ENCODE measurements at regions not wholly inside any gene's neighbourhood (a gene's known extent, or its start where the extent isn't known, plus 50 kb on each side); places are given as distances from the start of the nearest gene placed in this dataset.

DNA sequence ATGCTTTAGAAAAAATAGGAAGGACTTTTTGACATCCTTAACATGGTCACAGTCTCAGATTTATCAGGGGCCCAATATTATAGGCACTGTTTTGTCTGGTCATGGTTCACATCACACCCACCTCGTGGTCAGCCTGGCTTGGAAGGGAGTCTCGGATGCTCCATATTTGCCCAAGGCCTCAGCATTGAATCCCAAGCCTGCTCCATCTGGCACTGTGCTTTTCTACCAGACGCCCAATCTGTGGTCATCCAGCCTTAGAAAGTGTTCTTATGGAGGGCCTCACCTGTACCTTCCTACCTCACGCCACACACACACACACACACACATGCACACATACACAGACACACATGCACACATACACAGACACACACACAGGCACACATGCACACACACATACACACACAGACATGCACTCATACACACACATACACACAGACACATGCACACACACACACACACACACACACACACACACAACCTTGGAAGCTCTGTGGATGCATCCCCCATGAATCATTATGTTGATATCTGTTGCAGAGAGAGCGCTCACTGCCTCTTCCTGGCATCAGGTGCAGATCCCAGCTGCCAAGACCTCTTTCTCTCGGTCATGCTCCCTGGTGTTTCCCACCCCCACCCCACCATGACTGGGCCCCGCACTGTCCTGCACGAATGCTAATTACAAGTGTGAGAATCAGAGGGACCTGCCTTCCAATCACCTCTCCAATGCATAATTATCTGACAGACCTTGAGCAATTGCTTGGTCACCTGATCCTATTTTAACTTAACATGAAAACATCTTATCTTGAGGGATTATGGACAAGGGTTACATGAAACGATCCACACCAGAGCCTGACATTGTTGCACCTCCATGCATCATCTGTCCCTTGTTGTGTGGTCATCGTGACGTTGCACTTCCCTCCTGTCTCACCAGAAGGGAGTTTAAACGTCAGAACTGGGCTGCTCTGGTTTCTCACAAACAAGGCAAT, 122.7 kb upstream of the TMEM72 start:
- DNase-seq: no peak

DNA sequence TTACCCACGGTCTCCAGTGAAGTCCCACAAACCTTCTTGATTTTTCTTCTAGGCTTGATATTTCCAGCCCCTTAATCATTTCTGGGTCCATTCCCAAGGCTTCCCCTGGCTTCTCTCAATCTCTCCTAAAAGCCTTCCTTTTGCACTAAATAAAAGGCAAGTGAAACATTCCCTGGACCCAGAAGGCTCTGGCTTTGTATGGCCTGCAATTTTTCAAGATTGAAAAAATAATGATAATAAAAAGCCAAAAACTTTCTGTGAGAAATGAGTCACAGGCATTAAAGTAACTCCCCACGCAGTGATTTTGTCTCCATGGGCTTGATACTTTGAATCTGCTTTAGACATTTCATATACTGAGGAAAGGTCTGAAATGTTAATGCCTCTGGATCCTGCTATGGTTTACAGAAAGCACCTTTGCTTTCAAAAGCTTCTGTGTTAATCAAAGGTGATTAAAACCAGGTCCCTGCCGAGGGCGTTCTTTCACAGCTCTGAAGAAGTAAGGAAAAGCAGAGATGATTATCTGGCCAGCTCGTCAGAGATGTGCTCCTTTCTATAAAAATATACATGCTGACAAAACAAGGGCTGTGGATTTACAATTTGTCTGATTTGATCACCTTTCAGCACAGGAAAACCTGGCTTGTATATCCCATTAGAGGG, 118.9 kb upstream of the TMEM72 start:
- DNase-seq: no peak

DNA sequence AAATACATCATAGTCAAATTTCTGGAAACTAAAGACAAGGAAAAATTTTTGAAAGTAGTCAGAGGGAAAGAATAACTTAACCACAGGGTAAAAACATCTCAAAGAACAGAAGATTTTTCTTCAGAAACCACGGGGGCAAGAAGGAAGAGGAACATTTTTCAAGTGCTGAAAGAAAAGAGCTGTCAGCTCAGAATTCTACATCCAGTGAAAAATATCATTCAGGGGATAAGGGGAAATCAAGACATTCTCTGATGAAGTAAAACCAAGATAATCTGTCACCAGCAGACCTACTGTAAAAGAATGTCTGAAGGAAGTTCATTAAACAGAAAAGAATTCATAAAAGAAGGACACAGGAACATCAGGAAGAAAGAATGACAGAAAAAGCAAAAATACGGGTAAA, 111.2 kb upstream of the TMEM72 start:
- DNase-seq: no peak

DNA sequence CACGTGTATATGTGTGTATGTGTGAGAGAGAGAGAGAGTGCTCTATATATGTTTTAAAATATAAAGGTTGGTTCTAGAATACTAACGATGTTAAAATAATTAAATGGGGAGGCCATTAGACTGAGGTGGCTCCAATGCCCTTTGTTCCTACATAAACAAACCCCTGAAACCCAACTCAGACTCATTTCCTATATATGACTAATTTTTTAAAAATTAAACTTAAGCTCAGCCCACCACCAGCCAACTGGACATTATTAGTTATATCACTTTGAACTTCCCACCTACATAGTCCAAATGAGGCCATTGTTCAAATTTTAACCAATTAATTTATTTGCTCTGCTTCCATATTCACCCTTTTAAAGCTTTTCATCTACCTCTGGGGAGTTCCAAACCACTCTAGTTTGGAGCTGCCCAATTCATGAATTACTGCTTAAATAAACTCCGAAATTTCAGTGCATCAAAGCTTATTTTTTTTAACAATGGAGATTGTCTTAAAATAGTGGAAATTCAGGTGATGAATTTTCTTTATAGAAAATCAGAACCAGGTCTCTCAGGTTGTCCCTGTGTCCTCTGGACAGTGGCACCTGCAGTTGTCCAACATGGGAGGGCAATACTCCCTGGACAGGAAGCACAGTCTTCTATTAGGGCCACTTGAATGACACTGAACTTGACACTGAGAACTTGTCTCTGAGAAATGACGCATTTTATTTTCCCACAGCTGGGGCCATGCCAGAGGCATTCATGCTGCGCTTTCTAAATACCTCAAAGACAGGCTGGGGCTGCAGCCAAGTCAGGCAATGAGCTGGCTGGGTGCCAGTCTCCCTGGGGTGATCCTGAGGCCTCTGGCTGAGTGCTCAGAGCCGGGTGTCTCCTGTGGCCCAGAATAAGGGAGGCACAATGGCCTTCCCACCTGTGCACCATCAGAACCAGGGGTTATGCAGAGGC, 109.5 kb upstream of the TMEM72 start:
- DNase-seq: no peak

DNA sequence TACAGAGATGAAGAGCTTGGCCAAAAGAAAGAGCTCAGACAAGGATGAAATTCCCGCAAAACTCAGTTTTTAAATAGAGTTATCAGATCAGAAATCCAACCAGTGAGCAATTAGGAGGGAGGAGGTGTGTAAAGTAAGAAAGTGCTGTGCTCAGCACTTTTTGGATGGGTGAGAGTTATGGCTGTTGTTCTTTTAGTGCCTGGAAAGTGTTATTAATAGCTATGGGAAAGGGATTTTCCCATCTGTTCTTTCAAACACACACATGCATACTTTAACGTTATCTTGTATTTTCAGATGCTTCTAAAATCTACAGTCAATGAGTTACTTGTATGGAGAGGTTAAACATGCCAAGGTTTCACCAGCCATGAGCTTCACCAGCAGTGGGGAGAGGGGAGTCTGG, 107.3 kb upstream of the TMEM72 start:
- no peak for DNase-seq

DNA sequence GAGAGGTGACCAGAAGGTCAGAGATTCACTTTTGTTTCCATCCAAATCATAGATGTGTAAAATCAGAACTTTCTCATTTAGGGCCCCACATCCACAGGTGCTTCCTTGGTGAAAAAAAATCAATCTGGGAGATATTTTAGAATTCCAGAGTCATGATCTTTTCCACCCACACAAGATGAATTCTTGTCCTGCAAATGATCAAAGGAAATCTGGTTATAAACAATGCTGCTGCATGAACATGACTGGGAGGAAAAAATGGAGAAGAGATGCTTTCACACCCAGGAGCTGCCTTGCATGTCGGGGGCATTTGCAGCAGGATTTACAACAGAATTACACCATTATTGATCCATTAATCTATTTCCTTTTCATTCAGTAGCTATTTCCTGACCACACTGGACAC, 106.5 kb upstream of the TMEM72 start:
- no peak for DNase-seq

DNA sequence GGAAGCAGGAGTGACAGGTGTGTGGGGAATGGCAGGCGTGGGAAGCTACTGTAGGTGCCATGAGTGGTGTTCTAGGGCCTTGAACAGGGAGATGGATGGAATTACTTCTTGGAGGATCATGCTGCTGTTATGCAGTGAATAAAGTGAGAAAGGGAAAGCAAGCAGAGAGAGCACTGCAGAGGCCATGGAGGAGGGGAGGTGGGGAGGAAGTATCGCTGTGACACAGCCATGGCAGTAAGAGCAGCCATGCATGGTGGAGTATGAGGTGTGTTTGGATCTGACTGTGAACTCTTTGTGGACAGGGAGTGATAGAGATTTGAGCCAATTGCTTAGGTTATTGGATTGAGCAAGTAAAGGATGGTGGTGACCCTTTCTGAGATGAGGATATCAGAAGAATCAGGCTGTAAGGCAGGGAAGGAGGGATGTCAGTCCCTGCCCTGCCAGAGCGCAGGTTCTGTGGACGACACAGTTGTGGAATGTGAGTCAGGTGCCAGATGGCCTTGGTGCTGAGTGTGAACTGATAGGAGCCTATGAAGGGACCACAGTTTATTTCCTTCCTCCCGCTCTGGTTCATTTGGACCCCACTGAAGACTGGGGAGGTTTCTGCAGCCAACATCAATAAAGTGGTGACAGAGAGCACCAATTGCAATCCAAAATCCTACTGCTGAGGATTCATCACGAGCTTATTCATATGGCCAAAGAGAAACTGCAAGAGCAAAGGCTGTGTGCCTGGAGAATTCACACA, 105.5 kb upstream of the TMEM72 start:
- DNase-seq: no peak

DNA sequence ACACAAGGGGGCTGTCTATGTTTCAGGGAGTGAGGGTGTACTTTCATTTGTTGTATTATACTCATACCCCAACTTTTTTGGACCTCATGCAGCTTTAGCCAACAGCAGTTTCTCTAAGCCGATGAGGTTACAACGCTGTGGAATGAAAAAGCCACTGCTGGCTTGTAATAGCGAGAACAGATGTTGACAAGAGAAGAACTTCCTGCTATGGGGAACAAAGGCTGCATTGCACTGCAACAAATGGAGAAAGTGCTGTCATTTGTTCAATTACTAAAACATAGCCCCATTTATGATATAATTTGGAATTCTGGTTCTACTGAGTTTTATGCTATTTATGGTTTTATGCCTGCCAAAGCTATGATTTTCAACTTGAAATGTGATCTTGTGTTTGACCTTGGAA, 104.2 kb upstream of the TMEM72 start:
- DNase-seq: no peak

DNA sequence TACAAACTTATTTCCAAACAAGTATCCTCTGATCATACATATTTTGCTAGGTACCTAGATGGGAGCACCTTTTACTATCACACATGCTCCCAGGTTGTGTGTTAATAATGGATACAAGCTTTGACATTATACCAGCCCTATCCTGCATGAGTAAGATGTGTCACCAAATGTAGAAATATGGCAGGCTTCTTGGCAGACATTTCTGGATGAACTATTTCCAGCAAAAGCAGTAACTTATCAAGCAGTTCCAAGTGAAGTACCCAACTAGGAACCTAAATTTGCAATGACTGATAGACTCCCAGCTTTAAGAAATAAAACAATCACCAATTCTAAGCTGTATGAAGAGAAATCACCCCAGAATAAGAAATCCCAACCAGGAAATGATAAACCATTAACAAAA, 103.7 kb upstream of the TMEM72 start:
- no peak for DNase-seq

DNA sequence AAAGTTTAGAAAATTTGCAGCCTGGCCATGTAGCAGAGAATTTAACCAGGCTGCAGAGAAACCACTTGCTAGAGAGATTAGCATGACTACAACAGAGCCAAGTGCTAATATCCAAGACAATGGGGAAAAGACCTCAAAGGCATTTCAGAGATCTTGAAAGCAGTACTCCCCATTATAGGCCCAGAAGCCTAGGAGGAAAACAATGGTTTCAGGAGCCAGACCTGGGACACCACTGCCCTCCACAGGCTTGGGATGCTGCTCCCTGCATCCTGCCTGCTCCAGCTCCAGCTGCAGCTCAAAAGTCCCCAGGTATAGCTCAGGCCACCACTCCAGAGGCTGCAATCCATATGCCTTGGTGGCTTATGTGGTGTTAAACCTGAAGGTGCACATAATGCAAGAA, 101.5 kb upstream of the TMEM72 start:
- no peak for DNase-seq

DNA sequence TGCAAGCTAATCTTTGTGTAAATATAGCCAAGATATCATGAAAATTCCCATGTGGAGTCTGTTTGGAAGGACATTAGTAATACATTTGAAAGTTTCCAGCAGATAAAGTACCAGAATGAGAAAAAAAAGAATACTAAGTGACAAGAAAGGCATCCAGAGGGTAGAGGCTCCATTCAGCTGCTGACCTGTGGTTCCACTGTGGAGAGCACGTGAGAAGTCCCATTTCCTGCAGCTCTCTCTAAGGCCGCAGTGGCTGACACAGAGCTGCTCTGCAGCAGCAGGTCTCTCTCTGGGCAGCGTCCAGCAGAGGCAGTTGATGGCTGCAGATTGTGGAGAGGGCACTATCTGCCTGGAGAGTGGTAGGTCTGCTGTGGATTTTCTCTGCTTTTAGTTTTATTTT, 100.1 kb upstream of the TMEM72 start:
- DNase-seq: no peak

DNA sequence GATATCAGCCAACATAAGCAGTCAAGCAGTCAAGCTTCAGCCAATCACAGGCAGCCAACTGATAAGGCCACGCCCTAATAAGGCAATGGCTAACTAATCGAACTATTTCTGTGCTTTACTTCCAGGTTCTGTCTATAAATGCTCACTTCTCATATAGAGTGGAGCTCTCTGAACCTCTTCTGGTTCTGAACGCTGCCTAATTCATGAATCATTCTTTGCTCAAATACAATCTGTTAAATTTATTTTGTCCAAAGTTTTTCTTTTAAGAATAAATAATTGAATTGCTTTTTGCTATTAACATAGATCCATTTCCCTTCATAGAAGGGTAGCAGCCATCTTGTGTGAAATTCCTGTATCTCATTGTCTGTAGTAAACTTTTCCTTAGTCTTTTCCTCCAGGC, 97.9 kb upstream of the TMEM72 start:
- no peak for DNase-seq

DNA sequence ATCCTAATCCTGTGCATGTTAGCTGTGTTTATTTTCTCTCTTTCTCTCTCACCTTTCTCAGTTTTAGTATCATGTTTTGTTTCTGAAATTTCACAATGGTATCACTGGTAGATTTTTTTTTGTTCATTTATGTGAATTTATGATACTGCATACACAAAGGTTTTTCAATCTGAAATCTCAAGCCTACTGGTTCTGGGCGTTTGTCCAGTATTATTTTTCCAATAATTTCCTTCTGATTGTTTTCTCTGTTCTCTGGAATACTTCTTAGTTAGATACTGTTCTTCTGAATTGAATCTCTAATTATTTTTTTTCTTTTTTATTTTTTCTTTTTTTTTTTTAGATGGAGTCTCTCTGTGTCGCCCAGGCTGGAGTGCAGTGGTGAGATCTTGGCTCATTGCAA, 96.2 kb upstream of the TMEM72 start:
- DNase-seq: no peak

DNA sequence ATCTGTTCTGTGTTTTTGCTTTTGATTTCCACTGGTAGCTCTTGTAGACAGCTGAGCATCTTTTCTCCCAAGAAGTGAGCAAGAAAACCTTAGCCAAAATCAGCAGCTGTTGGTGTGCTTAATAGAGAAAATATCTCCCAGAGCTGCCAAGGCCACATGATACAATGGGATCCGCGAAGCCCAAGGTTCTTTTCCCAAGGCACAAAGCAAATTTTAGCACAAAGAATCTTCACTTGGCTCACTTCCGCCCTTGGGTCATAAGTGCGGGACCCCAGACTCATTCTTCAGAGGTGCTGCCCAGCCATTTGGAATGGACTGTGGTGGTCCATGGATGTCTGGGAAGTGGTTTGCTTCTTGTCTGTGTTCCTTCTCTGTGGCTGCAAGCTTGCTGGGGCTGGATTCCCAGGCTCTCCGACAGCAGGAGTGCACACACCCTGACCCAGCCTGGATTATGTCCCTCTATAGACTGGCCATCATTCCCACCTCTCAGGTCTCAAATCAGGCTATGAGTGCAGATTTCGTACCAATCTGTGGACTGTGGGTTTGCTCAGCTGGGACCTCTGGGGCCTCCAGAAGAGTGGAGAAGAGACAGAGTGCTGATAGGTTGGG, 93.0 kb upstream of the TMEM72 start:
- no peak for DNase-seq

DNA sequence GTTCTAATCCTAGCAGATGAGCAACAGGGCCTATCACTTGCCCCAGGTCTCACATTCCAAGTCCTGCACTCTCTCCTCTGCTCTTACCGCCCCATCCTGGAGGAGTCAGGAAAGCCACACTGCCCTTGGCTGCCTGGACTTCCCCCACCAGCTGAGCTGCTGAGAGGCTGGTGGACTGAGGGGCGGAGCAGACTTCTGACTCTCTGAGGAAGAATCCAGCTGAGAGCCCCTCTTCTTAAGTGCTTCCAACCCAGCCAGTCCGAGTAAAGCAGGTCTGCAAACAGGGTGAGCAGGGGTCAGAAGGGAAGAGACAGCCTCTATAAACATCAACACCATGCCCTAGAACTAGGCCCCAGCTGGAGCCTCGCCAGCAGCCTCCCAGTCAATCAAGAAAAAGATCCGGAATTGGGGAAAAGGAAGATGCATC, 92.4 kb upstream of the TMEM72 start:
- DNase-seq: no peak

DNA sequence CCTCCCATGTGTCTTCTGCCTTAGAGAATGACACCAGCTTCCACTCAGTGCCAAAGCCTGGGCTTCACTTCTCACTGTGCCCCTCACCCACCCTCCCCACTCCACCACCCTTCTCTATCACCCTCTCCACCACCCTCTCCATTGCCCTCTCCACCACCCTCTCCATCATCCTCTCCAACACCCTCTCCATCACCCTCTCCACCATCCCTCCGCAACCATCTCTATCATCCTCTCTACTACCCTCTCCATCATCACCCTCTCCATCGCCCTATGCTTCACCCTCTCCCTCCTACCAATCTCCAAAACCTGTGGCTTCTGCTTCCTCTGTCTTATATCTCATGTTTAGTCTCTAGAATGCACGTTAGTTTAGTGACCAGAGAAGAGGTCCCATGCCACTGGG, 91.0 kb upstream of the TMEM72 start:
- no peak for DNase-seq

DNA sequence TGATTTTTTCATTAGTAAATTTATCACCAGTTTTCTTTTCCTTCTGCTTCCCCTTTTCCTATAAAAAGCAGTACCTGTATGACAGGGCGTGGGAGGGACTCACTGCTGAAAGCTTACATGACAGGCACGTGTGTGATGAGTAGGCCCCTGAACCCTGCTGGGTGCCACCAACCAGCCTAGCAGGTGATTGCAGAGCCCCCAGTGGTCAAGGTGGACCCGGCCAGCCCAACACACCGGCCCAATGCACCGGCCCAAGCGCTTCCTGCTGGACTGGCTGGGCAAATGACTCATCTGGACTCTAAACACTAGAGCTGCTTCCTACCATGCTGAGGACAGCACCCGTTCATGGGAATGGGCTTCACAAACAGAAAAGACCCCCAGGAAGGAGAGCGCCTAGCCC, 89.8 kb upstream of the TMEM72 start:
- no peak for DNase-seq

DNA sequence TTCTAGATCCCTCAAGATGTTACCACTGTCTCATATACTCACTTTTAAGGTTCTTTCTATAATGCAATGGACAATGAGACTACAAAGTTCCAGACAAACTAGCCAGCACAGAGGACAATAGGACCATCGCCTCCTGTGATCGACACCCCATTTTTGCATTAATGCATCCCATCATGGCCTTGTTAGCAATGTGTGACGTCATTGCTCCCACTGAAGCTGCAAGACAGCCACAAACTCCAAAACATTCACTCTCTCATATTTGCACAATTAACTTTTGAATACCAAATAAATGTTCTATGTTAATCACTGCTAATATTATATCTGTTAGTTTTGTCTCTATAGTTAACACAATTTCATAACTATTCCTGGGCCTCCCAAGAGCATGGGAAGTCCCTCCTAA, 88.8 kb upstream of the TMEM72 start:
- no peak for DNase-seq

DNA sequence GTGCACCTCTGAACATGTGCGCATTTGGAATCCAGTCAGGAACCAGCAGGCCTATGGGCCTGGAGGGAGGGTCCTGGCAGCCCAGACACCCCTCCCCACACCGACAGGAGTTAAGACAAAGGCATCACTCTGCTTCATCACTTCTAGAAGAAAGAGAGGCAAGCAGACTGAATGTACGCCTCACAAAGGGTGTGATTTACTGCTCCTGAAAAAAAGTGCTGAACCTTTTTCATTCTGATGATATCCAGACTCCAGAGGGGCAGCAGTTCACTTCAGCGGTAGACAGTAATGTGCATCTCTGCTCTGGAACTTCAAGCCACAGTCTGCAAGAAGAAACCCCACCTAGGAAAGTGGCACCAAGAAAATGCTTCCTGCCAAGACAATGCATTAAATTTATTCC, 88.2 kb upstream of the TMEM72 start:
- no peak for DNase-seq

DNA sequence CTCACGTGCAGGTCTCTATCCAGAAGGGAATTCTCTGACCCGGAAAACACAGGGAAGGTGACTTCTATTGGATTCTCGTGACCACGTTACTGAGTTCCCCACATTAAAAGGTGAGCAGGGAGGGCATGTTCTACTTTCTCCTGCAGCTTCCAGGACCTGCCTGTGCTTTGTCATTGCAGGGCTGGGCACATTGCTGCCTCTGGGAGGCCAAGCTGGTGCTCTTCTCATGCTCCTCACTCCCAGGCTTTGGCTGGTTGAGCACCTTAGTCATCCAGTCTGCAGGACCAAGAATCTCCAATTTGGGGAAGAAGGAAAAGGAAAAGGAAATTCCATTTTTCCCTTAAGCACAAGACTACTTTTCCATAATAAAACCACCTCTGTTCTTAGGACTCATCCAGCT, 86.5 kb upstream of the TMEM72 start:
- DNase-seq: no peak

DNA sequence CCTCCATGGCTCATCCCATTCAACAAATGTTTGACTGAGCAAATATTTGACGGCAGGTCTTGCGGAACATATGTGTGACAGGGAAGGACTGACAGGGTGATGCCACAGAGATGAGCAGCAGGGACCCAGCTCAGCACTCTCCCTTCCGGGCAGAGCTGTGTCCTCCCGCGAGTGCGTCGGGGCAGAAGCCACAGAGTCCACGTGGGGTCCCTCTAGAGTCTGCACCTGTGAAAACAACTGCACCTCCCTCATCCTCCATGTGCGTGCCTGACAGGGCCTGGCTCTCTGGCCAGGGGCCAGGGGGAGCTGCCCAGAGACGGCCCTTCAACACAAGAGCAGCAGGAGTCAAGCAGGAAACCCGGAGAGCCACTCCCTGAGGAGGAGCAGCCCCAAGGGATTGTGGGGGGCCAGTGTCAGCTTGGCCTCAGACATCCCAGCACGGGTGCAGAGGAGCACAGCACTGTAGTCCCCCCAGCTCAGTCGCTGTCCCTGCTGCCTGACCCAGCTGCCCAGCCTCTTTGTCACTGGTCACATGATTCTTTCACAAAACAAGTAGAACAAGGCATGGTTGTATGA, 83.6 kb upstream of the TMEM72 start:
- no peak for DNase-seq
